IMR-90 (cell line): ENCODE measurements at regions not wholly inside any gene's neighbourhood (a gene's known extent, or its start where the extent isn't known, plus 50 kb on each side); places are given as distances from the start of the nearest gene placed in this dataset.

ENCODE experiments used
- MXI1 ChIP-seq: IDR thresholded peaks from 2 replicates; pipeline ENCODE4 v1.6.1; 2012; ENCODE audit warnings: low read depth, mild to moderate bottlenecking, low read length, moderate library complexity, borderline replicate concordance
- TF ChIP-seq, protein P1 (sequence below): conservative IDR thresholded peaks from 2 replicates; pipeline ENCODE4 v1.5.1; 2012; ENCODE audit warnings: mild to moderate bottlenecking, low read depth, low read length, improper control_type of control experiment
- TF ChIP-seq, protein P2 (sequence below): fragments of 150-350 bp; IDR thresholded peaks from 2 replicates; pipeline ENCODE4 v1.6.1; 2017; ENCODE audit warnings: mild to moderate bottlenecking, antibody characterized with exemption, low read length, low read depth

- no peak for TF ChIP-seq MXI1
- TF ChIP-seq, protein P1, sequence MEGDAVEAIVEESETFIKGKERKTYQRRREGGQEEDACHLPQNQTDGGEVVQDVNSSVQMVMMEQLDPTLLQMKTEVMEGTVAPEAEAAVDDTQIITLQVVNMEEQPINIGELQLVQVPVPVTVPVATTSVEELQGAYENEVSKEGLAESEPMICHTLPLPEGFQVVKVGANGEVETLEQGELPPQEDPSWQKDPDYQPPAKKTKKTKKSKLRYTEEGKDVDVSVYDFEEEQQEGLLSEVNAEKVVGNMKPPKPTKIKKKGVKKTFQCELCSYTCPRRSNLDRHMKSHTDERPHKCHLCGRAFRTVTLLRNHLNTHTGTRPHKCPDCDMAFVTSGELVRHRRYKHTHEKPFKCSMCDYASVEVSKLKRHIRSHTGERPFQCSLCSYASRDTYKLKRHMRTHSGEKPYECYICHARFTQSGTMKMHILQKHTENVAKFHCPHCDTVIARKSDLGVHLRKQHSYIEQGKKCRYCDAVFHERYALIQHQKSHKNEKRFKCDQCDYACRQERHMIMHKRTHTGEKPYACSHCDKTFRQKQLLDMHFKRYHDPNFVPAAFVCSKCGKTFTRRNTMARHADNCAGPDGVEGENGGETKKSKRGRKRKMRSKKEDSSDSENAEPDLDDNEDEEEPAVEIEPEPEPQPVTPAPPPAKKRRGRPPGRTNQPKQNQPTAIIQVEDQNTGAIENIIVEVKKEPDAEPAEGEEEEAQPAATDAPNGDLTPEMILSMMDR = no peak
- TF ChIP-seq, protein P2, sequence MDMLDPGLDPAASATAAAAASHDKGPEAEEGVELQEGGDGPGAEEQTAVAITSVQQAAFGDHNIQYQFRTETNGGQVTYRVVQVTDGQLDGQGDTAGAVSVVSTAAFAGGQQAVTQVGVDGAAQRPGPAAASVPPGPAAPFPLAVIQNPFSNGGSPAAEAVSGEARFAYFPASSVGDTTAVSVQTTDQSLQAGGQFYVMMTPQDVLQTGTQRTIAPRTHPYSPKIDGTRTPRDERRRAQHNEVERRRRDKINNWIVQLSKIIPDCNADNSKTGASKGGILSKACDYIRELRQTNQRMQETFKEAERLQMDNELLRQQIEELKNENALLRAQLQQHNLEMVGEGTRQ = no peak
Observed at GRCh38 chr5:125117566-125117965, 371.1 kb upstream of the ZNF608 start.
